A204.1 (cell line): ENCODE measurements at regions not wholly inside any gene's neighbourhood (a gene's known extent, or its start where the extent isn't known, plus 50 kb on each side); places are given as distances from the start of the nearest gene placed in this dataset.
"Not testable (repeated sequence)": the region's sequence is repeated elsewhere in the genome, so short reads cannot be mapped to it uniquely, and the experiment has no call there.

Source experiments
- FAIRE-seq: peaks from 2 replicates; lab custom pipeline; 2012; peaks lifted over from hg19 to GRCh38; lab: Jason Lieb, UNC

GRCh38 chr18:71047882-71048281 is 759.0 kb downstream of the SOCS6 start:
- FAIRE-seq, result no peak

- FAIRE-seq, result no peak
Observed at GRCh38 chr18:71045331-71046065, 756.7 kb downstream of the SOCS6 start.

- no peak for FAIRE-seq
Observed at GRCh38 chr18:71040161-71040560, 751.3 kb downstream of the SOCS6 start.

GRCh38 chr18:71038196-71038595 is 749.4 kb downstream of the SOCS6 start:
- no peak for FAIRE-seq

- FAIRE-seq, result no peak
Observed at GRCh38 chr18:71036783-71037182, 747.9 kb downstream of the SOCS6 start.

- not testable (repeated sequence) for FAIRE-seq
Observed at GRCh38 chr18:71031296-71032191, 742.7 kb downstream of the SOCS6 start.

GRCh38 chr18:71030085-71030484 is 741.2 kb downstream of the SOCS6 start:
- FAIRE-seq, result not testable (repeated sequence)

GRCh38 chr18:71028285-71028762 is 739.5 kb downstream of the SOCS6 start:
- no peak for FAIRE-seq

- FAIRE-seq, result no peak
Observed at GRCh38 chr18:71027531-71027930, 738.7 kb downstream of the SOCS6 start.

- no peak for FAIRE-seq
Observed at GRCh38 chr18:71025505-71026225, 736.8 kb downstream of the SOCS6 start.

GRCh38 chr18:71022389-71022788 is 733.5 kb downstream of the SOCS6 start:
- FAIRE-seq, result no peak

GRCh38 chr18:71021030-71021362 is 732.2 kb downstream of the SOCS6 start:
- no peak for FAIRE-seq

GRCh38 chr18:71020342-71021029 is 731.6 kb downstream of the SOCS6 start:
- no peak for FAIRE-seq

GRCh38 chr18:71018816-71019215 is 730.0 kb downstream of the SOCS6 start:
- FAIRE-seq, result no peak

GRCh38 chr18:71012789-71013188 is 723.9 kb downstream of the SOCS6 start:
- no peak for FAIRE-seq

GRCh38 chr18:71011389-71011788 is 722.5 kb downstream of the SOCS6 start:
- no peak for FAIRE-seq

GRCh38 chr18:71008257-71008656 is 719.4 kb downstream of the SOCS6 start:
- no peak for FAIRE-seq

GRCh38 chr18:71001597-71001996 is 712.8 kb downstream of the SOCS6 start:
- no peak for FAIRE-seq

- FAIRE-seq, result no peak
Observed at GRCh38 chr18:70998490-70998889, 709.6 kb downstream of the SOCS6 start.

- no peak for FAIRE-seq
Observed at GRCh38 chr18:70994116-70994515, 705.3 kb downstream of the SOCS6 start.

GRCh38 chr18:70991577-70991976 is 702.7 kb downstream of the SOCS6 start:
- no peak for FAIRE-seq

GRCh38 chr18:70985948-70986347 is 697.1 kb downstream of the SOCS6 start:
- FAIRE-seq, result no peak
